ENCODE measurements at regions not wholly inside any gene's neighbourhood (a gene's known extent, or its start where the extent isn't known, plus 50 kb on each side); places are given as distances from the start of the nearest gene placed in this dataset.

DNA sequence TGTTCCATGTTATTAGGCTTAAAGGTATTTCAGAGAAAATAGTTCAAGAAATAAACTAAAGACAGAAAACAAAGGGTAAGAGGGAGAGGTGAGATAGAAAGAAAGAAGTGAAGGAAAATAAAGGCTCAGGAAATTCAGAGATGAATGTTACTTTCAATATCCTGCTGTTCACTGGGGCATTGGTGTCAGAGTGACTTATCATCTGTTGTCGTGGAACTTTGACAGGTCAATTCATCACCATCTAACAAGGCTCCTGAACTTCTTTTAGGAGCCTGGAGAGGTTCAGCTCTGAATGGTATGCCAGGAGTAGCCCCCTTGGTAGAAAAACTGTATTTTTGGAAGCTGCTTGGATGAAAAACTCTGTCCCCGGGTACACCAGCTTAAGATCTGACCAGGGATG, 100.1 kb downstream of the KLF6 start:
- TF ChIP-seq, protein P1, sequence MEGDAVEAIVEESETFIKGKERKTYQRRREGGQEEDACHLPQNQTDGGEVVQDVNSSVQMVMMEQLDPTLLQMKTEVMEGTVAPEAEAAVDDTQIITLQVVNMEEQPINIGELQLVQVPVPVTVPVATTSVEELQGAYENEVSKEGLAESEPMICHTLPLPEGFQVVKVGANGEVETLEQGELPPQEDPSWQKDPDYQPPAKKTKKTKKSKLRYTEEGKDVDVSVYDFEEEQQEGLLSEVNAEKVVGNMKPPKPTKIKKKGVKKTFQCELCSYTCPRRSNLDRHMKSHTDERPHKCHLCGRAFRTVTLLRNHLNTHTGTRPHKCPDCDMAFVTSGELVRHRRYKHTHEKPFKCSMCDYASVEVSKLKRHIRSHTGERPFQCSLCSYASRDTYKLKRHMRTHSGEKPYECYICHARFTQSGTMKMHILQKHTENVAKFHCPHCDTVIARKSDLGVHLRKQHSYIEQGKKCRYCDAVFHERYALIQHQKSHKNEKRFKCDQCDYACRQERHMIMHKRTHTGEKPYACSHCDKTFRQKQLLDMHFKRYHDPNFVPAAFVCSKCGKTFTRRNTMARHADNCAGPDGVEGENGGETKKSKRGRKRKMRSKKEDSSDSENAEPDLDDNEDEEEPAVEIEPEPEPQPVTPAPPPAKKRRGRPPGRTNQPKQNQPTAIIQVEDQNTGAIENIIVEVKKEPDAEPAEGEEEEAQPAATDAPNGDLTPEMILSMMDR (IDR thresholded peaks at IDR 0.05), result no peak
- TF ChIP-seq, protein P2, sequence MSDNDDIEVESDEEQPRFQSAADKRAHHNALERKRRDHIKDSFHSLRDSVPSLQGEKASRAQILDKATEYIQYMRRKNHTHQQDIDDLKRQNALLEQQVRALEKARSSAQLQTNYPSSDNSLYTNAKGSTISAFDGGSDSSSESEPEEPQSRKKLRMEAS (IDR thresholded peaks at IDR 0.05; ENCODE audit: low read depth), result no peak
- TF ChIP-seq CHD2 (IDR thresholded peaks at IDR 0.05; ENCODE audit: low read length, partially characterized antibody) (no peak), EP300 (IDR thresholded peaks at IDR 0.05; ENCODE audit: borderline replicate concordance in 1 of 2, low read depth in 1 of 2, low read length in 1 of 2) (no peak), NFIC (IDR thresholded peaks at IDR 0.05; ENCODE audit: borderline replicate concordance) (no peak)
- TF ChIP-seq, protein P3, sequence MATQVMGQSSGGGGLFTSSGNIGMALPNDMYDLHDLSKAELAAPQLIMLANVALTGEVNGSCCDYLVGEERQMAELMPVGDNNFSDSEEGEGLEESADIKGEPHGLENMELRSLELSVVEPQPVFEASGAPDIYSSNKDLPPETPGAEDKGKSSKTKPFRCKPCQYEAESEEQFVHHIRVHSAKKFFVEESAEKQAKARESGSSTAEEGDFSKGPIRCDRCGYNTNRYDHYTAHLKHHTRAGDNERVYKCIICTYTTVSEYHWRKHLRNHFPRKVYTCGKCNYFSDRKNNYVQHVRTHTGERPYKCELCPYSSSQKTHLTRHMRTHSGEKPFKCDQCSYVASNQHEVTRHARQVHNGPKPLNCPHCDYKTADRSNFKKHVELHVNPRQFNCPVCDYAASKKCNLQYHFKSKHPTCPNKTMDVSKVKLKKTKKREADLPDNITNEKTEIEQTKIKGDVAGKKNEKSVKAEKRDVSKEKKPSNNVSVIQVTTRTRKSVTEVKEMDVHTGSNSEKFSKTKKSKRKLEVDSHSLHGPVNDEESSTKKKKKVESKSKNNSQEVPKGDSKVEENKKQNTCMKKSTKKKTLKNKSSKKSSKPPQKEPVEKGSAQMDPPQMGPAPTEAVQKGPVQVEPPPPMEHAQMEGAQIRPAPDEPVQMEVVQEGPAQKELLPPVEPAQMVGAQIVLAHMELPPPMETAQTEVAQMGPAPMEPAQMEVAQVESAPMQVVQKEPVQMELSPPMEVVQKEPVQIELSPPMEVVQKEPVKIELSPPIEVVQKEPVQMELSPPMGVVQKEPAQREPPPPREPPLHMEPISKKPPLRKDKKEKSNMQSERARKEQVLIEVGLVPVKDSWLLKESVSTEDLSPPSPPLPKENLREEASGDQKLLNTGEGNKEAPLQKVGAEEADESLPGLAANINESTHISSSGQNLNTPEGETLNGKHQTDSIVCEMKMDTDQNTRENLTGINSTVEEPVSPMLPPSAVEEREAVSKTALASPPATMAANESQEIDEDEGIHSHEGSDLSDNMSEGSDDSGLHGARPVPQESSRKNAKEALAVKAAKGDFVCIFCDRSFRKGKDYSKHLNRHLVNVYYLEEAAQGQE (IDR thresholded peaks at IDR 0.05; ENCODE audit: low read depth, low read length), result no peak

Data from SK-N-SH (cell line).